ENCODE measurements at regions not wholly inside any gene's neighbourhood (a gene's known extent, or its start where the extent isn't known, plus 50 kb on each side); places are given as distances from the start of the nearest gene placed in this dataset.

GRCh38 chr10:125266966-125267365 is 106.6 kb upstream of the CTBP2 start (continued):
- TF ChIP-seq HSF1 (IDR thresholded peaks at IDR 0.05; ENCODE audit: low read depth, low read length), result no peak
- no peak for TF ChIP-seq ZNF217 (IDR thresholded peaks at IDR 0.05)
- TF ChIP-seq RUNX3 (IDR thresholded peaks at IDR 0.05; ENCODE audit: low read length), result no peak
- no peak for TF ChIP-seq MTA3 (IDR thresholded peaks at IDR 0.05; ENCODE audit: borderline replicate concordance, low read length)
- TF ChIP-seq SREBF1 (IDR thresholded peaks at IDR 0.05; ENCODE audit: low read length), result no peak
- TF ChIP-seq PRDM15 (CRISPR knock-in tag; IDR thresholded peaks at IDR 0.05), result no peak
- TF ChIP-seq CBFB (IDR thresholded peaks at IDR 0.05; ENCODE audit: low read depth), result no peak
- TF ChIP-seq, protein P1, sequence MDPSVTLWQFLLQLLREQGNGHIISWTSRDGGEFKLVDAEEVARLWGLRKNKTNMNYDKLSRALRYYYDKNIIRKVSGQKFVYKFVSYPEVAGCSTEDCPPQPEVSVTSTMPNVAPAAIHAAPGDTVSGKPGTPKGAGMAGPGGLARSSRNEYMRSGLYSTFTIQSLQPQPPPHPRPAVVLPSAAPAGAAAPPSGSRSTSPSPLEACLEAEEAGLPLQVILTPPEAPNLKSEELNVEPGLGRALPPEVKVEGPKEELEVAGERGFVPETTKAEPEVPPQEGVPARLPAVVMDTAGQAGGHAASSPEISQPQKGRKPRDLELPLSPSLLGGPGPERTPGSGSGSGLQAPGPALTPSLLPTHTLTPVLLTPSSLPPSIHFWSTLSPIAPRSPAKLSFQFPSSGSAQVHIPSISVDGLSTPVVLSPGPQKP (IDR thresholded peaks at IDR 0.05; ENCODE audit: low read depth, low read length), result no peak
- TF ChIP-seq RFX5 (IDR thresholded peaks at IDR 0.05; ENCODE audit: low read depth, low read length), result no peak
- TF ChIP-seq FOS (IDR thresholded peaks at IDR 0.05; ENCODE audit: borderline replicate concordance, extremely low read depth, insufficient read length), result no peak
- TF ChIP-seq RAD21 (IDR thresholded peaks at IDR 0.05; ENCODE audit: insufficient read depth, low read depth, low read length), result no peak
- no peak for TF ChIP-seq EP300 (IDR thresholded peaks at IDR 0.05; ENCODE audit: borderline replicate concordance in 1 of 2, control insufficient read depth in 1 of 2, low read depth in 2 of 2, low read length in 2 of 2)
- TF ChIP-seq ZNF622 (IDR thresholded peaks at IDR 0.05), result no peak
